ENCODE measurements at regions not wholly inside any gene's neighbourhood (a gene's known extent, or its start where the extent isn't known, plus 50 kb on each side); places are given as distances from the start of the nearest gene placed in this dataset.

DNA sequence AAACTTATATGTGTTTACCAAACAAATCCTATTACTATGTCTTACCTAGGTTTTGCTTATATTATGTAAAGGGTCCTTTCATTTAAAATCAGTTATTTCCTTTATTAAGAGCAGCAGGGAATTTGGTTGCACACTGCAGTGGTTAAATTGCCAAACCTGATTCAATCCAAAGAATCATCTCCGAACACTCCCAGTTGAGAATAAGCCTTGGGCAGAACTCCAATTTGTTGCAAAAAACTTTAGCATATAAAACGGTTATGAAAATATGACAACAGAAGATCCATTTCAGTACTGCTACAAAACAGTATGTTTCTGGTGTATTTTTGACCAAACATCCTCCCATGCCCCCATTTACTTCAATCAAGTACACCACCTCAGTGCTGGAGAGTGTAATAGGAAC is 587.0 kb upstream of the GRAMD2B start:
- DNase-seq (ENCODE audit: low spot score): no peak

- no peak for DNase-seq (ENCODE audit: low spot score)
Measured at GRCh38 chr5:125837866-125838265, 585.3 kb upstream of the GRAMD2B start.

- DNase-seq (ENCODE audit: low spot score): no peak
Measured at GRCh38 chr5:125847561-125847960, 575.6 kb upstream of the GRAMD2B start.

DNA sequence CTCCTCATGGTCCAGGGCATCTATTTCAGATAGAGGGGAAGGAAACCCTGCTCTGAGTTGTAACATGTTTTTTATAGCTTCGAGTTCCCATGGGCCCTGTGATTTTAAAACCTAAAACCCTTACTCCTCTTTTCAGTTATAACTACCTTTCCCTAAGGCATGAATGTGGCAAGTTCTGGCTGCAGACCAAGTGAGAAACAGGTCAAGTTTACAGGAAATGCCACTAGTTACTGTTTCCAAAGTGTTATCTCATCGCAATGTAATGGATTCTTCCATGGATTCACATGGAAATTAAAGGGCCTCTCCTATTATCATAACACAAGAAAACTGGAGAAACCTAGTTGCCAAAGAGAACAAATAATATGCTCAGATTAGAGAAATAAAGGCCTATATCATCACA is 574.5 kb upstream of the GRAMD2B start:
- DNase-seq (ENCODE audit: low spot score): no peak

- no peak for DNase-seq (ENCODE audit: low spot score)
Measured at GRCh38 chr5:125856949-125857348, 566.3 kb upstream of the GRAMD2B start.

- no peak for DNase-seq (ENCODE audit: low spot score)
Measured at GRCh38 chr5:125863579-125863978, 559.6 kb upstream of the GRAMD2B start.

- no peak for DNase-seq (ENCODE audit: low spot score)
Measured at GRCh38 chr5:125865166-125865815, 557.9 kb upstream of the GRAMD2B start.

- DNase-seq (ENCODE audit: low spot score): no peak
Measured at GRCh38 chr5:125868036-125868435, 555.2 kb upstream of the GRAMD2B start.

GRCh38 chr5:125870256-125870655 is 553.0 kb upstream of the GRAMD2B start:
- no peak for DNase-seq (ENCODE audit: low spot score)

GRCh38 chr5:125874057-125874456 is 549.2 kb upstream of the GRAMD2B start:
- DNase-seq (ENCODE audit: low spot score): no peak

DNA sequence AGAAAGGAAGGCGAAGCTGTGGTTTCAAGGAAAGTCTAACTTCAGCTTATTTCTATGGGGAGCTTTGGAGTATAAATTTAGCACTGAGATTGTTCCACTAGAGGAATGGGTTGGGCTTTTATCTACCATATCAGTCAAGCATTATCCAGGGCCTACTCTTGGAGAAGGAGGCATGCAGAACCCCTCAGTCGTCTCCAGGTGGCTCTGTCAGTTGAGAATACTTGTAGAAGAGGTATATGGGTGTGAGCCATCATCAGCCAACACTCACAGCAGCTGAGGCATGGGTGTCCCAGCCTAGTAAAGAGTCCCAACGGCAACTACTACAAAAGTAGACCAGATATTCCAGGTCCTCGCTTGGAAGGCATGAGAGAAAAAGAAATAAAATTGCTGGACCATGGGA is 548.5 kb upstream of the GRAMD2B start:
- no peak for DNase-seq (ENCODE audit: low spot score)

DNA sequence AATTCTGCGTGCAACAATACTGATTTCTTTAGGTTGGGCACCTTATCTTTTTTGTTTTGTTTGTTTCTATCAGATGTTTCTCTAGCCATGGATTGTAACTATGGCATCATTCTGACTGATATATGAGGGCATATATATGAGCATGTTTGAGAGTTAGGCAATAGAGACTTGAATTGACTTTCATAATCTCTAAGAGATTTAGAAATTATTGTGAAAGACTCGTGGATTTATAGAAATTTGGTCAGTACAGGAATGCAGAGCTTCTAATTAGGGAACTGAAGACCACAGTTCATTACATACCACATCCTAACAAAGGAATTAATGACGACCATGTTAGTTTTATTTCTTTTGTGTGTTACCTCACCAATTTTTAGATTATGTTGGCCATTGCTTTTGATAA is 546.0 kb upstream of the GRAMD2B start:
- DNase-seq (ENCODE audit: low spot score): no peak

DNA sequence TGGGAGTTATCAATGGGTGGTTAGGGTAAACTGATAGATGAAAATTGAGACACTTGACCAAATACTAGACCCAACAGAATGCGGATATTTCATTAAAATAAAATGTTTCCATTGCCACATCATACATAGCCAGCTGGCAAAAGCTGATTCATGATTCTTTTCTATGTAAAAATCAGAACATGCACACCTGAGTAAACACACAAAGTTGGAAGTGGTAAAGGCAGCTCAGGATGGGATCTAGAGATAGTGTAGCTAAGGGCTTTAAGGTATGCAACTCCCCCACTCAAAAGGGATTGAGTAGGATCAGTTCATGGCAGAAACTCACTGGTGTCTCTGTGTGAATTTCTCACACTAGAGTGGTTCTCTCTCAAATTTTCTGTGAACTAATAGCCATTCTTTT is 541.1 kb upstream of the GRAMD2B start:
- no peak for DNase-seq (ENCODE audit: low spot score)

- no peak for DNase-seq (ENCODE audit: low spot score)
Measured at GRCh38 chr5:125883223-125883622, 540.0 kb upstream of the GRAMD2B start.

DNA sequence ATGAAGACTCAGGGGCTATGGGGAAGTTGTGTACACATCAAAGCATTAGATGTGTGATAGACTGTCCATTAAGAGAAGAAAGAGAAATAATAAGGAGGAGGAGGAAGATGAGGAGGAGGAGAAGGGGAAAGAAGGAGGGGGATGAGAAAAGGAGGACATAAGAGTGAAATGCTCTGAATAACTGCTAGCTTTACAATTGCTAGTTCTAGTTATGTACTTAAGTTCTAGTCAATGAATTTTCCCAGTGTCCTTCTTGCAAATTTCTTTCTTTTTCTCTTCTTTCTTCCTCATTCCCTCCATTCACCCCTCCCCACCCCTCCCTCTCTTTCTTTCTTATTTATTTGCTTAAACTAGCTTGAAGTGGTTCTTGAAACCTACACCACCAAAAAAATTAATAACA is 534.9 kb upstream of the GRAMD2B start:
- no peak for DNase-seq (ENCODE audit: low spot score)

- no peak for DNase-seq (ENCODE audit: low spot score)
Measured at GRCh38 chr5:125890511-125890931, 532.7 kb upstream of the GRAMD2B start.

GRCh38 chr5:125891061-125891725 is 532.0 kb upstream of the GRAMD2B start:
- no peak for DNase-seq (ENCODE audit: low spot score)

GRCh38 chr5:125894383-125894782 is 528.8 kb upstream of the GRAMD2B start:
- no peak for DNase-seq (ENCODE audit: low spot score)

- no peak for DNase-seq (ENCODE audit: low spot score)
Measured at GRCh38 chr5:125896368-125896767, 526.8 kb upstream of the GRAMD2B start.

GRCh38 chr5:125897089-125897488 is 526.1 kb upstream of the GRAMD2B start:
- no peak for DNase-seq (ENCODE audit: low spot score)

DNA sequence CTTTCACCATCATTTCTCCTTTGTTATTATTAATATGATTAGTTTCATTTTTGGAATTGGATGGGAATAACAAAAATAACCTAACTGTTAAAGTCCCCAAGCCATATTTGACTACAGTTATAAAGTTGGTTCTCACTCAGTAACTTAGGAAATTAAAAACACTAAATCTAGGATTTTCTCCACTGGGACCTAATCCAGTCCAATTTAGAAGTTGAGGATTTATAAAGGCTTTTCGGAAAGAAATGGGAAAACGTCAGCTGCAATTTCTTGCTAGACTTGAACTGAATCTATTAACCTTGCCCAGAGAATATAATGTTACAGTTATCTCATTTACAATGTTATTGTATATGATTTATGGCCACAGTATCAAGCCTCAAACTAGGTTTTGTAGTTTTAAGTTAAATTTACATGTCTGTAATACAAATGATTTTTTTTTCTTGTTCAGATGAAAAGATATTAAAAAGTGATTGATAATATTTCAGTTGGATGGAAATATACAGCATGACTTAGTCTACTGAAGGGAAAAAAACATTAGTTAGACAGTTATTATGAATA is 524.3 kb upstream of the GRAMD2B start:
- no peak for DNase-seq (ENCODE audit: low spot score)

DNA sequence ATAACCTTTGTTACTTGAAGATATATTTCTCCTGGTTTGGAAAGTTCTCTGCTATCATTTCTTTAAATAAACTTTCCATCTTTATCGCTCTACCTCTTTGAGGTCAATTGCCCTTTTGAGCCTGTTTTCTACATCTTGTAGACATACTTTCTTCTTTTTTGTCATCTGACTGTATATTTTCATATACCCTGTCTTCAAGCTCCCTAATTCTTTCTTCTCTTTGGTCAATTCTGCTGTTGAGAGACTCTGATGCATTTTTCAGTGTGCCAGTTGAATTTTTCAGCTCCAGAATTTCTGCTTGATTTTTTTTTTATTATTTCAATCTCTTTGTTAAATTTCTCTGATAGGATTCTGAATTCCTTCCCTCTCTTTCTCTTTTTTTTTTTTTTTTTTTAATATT is 511.2 kb upstream of the GRAMD2B start:
- DNase-seq (ENCODE audit: low spot score): no peak

DNA sequence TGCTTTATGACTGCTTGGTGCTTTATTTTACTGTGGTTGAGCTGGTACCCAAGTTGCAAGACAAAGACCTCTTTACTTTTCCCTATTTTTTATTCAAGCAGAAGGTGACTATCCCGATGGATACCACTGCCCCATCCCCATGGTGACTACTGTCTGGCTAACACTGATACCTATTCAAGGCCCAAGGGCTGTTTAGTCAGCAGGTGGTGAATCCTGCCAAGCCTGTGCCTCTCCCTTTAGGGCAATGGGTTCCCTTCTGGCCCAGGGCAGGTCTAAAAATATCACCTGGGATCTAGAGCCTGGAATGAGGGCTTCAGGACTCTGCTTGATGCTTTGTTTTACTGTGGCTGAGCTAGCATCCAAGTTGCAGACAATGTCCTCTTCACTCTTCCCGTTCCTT is 510.0 kb upstream of the GRAMD2B start:
- no peak for DNase-seq (ENCODE audit: low spot score)

GRCh38 chr5:125914471-125914870 is 508.7 kb upstream of the GRAMD2B start:
- no peak for DNase-seq (ENCODE audit: low spot score)
